ENCODE measurements at regions not wholly inside any gene's neighbourhood (a gene's known extent, or its start where the extent isn't known, plus 50 kb on each side); places are given as distances from the start of the nearest gene placed in this dataset.

GRCh38 chr2:82834893-82835292 lies 1624.2 kb downstream of the SUCLG1 start:
- H3K9me3 Mint-ChIP-seq = peaks cover 2% of the 10 kb centered on the region
- ChIA-PET CTCF (no interaction called here), POLR2A (no interaction called here)
- no peak overlapping the region for H3K4me3 Mint-ChIP-seq
- intact Hi-C loops (cut with micrococcal nuclease) = no loop called here
- no peaks in the 10 kb centered on the region for H3K4me1 Mint-ChIP-seq (ENCODE audit: low read depth)
- no peak for DNase-seq
- no peak overlapping the region for H3K27ac Mint-ChIP-seq
- H3K27me3 Mint-ChIP-seq = no peaks in the 10 kb centered on the region
- H3K36me3 Mint-ChIP-seq = no peaks in the 10 kb centered on the region

GRCh38 chr2:82827426-82827825 lies 1631.7 kb downstream of the SUCLG1 start:
- ChIA-PET POLR2A (no interaction called here), CTCF (no interaction called here)
- Mint-ChIP-seq H3K27ac (no peak overlapping the region), H3K9me3 (peaks cover 3% of the 10 kb centered on the region), H3K4me1 (ENCODE audit: low read depth) (no peaks in the 10 kb centered on the region), H3K4me3 (no peak overlapping the region), H3K36me3 (no peaks in the 10 kb centered on the region), H3K27me3 (no peaks in the 10 kb centered on the region)
- DNase-seq = no peak
- intact Hi-C loops (cut with micrococcal nuclease) = no loop called here

GRCh38 chr2:82826437-82826836 lies 1632.6 kb downstream of the SUCLG1 start:
- H3K27me3 Mint-ChIP-seq = no peaks in the 10 kb centered on the region
- POLR2A ChIA-PET = no interaction called here
- H3K4me3 Mint-ChIP-seq = no peak overlapping the region
- no peaks in the 10 kb centered on the region for H3K4me1 Mint-ChIP-seq (ENCODE audit: low read depth)
- CTCF ChIA-PET = no interaction called here
- peaks cover 3% of the 10 kb centered on the region for H3K9me3 Mint-ChIP-seq
- intact Hi-C loops (cut with micrococcal nuclease) = no loop called here
- H3K27ac Mint-ChIP-seq = no peak overlapping the region
- H3K36me3 Mint-ChIP-seq = no peaks in the 10 kb centered on the region
- DNase-seq = no peak

- no peaks in the 10 kb centered on the region for H3K27me3 Mint-ChIP-seq
- intact Hi-C loops (cut with micrococcal nuclease) = no loop called here
- H3K27ac Mint-ChIP-seq = no peak overlapping the region
- ChIA-PET CTCF (no interaction called here), POLR2A (no interaction called here)
- H3K9me3 Mint-ChIP-seq = peaks cover 3% of the 10 kb centered on the region
- no peak for DNase-seq
- no peaks in the 10 kb centered on the region for H3K4me1 Mint-ChIP-seq (ENCODE audit: low read depth)
- H3K4me3 Mint-ChIP-seq = no peak overlapping the region
- no peaks in the 10 kb centered on the region for H3K36me3 Mint-ChIP-seq
Measured at GRCh38 chr2:82825410-82826090, 1633.5 kb downstream of the SUCLG1 start.

- POLR2A ChIA-PET = no interaction called here
- Mint-ChIP-seq H3K27me3 (no peaks in the 10 kb centered on the region), H3K36me3 (no peaks in the 10 kb centered on the region), H3K4me1 (ENCODE audit: low read depth) (no peaks in the 10 kb centered on the region), H3K4me3 (no peak overlapping the region), H3K9me3 (peaks cover 14% of the 10 kb centered on the region), H3K27ac (no peak overlapping the region)
- DNase-seq = no peak
- CTCF ChIA-PET = no interaction called here
- intact Hi-C loops (cut with micrococcal nuclease) = no loop called here
Measured at GRCh38 chr2:82823892-82824291, 1635.2 kb downstream of the SUCLG1 start.

GRCh38 chr2:82819951-82820350 lies 1639.1 kb downstream of the SUCLG1 start:
- H3K27me3 Mint-ChIP-seq = no peaks in the 10 kb centered on the region
- no peak overlapping the region for H3K4me3 Mint-ChIP-seq
- intact Hi-C loops (cut with micrococcal nuclease) = no loop called here
- peaks cover 14% of the 10 kb centered on the region for H3K9me3 Mint-ChIP-seq
- H3K4me1 Mint-ChIP-seq (ENCODE audit: low read depth) = no peaks in the 10 kb centered on the region
- ChIA-PET POLR2A (no interaction called here), CTCF (no interaction called here)
- H3K36me3 Mint-ChIP-seq = no peaks in the 10 kb centered on the region
- H3K27ac Mint-ChIP-seq = no peak overlapping the region
- no peak for DNase-seq

GRCh38 chr2:82814146-82814545 lies 1644.9 kb downstream of the SUCLG1 start:
- H3K27ac Mint-ChIP-seq = no peak overlapping the region
- H3K36me3 Mint-ChIP-seq = no peaks in the 10 kb centered on the region
- peaks cover 4% of the 10 kb centered on the region for H3K9me3 Mint-ChIP-seq
- CTCF ChIA-PET = no interaction called here
- DNase-seq = no peak
- H3K4me3 Mint-ChIP-seq = no peak overlapping the region
- H3K4me1 Mint-ChIP-seq (ENCODE audit: low read depth) = no peaks in the 10 kb centered on the region
- POLR2A ChIA-PET = no interaction called here
- H3K27me3 Mint-ChIP-seq = no peaks in the 10 kb centered on the region
- intact Hi-C loops (cut with micrococcal nuclease) = no loop called here

GRCh38 chr2:82811946-82812345 lies 1647.1 kb downstream of the SUCLG1 start:
- no peak for DNase-seq
- Mint-ChIP-seq H3K27me3 (no peaks in the 10 kb centered on the region), H3K4me1 (ENCODE audit: low read depth) (no peaks in the 10 kb centered on the region), H3K4me3 (no peak overlapping the region), H3K9me3 (peaks cover 4% of the 10 kb centered on the region), H3K27ac (no peak overlapping the region), H3K36me3 (no peaks in the 10 kb centered on the region)
- intact Hi-C loops (cut with micrococcal nuclease) = no loop called here
- POLR2A ChIA-PET = no interaction called here
- CTCF ChIA-PET = no interaction called here

GRCh38 chr2:82803307-82803706 lies 1655.8 kb downstream of the SUCLG1 start:
- no peak overlapping the region for H3K4me3 Mint-ChIP-seq
- intact Hi-C loops (cut with micrococcal nuclease) = no loop called here
- no peaks in the 10 kb centered on the region for H3K4me1 Mint-ChIP-seq (ENCODE audit: low read depth)
- no peaks in the 10 kb centered on the region for H3K36me3 Mint-ChIP-seq
- H3K9me3 Mint-ChIP-seq = peaks cover 33% of the 10 kb centered on the region
- no peaks in the 10 kb centered on the region for H3K27me3 Mint-ChIP-seq
- ChIA-PET POLR2A (no interaction called here), CTCF (no interaction called here)
- no peak overlapping the region for H3K27ac Mint-ChIP-seq
- no peak for DNase-seq

- DNase-seq = no peak
- no peaks in the 10 kb centered on the region for H3K36me3 Mint-ChIP-seq
- H3K27ac Mint-ChIP-seq = no peak overlapping the region
- no peak overlapping the region for H3K4me3 Mint-ChIP-seq
- peaks cover 8% of the 10 kb centered on the region for H3K9me3 Mint-ChIP-seq
- POLR2A ChIA-PET = no interaction called here
- H3K27me3 Mint-ChIP-seq = no peaks in the 10 kb centered on the region
- intact Hi-C loops (cut with micrococcal nuclease) = no loop called here
- CTCF ChIA-PET = no interaction called here
- H3K4me1 Mint-ChIP-seq (ENCODE audit: low read depth) = no peaks in the 10 kb centered on the region
Measured at GRCh38 chr2:82797469-82797868, 1661.6 kb downstream of the SUCLG1 start.

GRCh38 chr2:82796132-82796531 lies 1662.9 kb downstream of the SUCLG1 start:
- intact Hi-C loops (cut with micrococcal nuclease) = no loop called here
- Mint-ChIP-seq H3K4me3 (no peak overlapping the region), H3K36me3 (no peaks in the 10 kb centered on the region), H3K27ac (no peak overlapping the region), H3K4me1 (ENCODE audit: low read depth) (no peaks in the 10 kb centered on the region), H3K9me3 (peaks cover 8% of the 10 kb centered on the region), H3K27me3 (no peaks in the 10 kb centered on the region)
- CTCF ChIA-PET = no interaction called here
- POLR2A ChIA-PET = no interaction called here
- no peak for DNase-seq

- H3K36me3 Mint-ChIP-seq = no peaks in the 10 kb centered on the region
- H3K27me3 Mint-ChIP-seq = no peaks in the 10 kb centered on the region
- intact Hi-C loops (cut with micrococcal nuclease) = no loop called here
- H3K4me3 Mint-ChIP-seq = no peak overlapping the region
- DNase-seq = no peak
- CTCF ChIA-PET = no interaction called here
- no peak overlapping the region for H3K27ac Mint-ChIP-seq
- peaks cover 6% of the 10 kb centered on the region for H3K9me3 Mint-ChIP-seq
- POLR2A ChIA-PET = no interaction called here
- H3K4me1 Mint-ChIP-seq (ENCODE audit: low read depth) = no peaks in the 10 kb centered on the region
Measured at GRCh38 chr2:82795446-82795845, 1663.6 kb downstream of the SUCLG1 start.

GRCh38 chr2:82793711-82794435 lies 1665.2 kb downstream of the SUCLG1 start:
- Mint-ChIP-seq H3K27me3 (no peaks in the 10 kb centered on the region), H3K4me1 (ENCODE audit: low read depth) (no peaks in the 10 kb centered on the region), H3K27ac (no peak overlapping the region), H3K4me3 (no peak overlapping the region), H3K36me3 (no peaks in the 10 kb centered on the region), H3K9me3 (peaks cover 8% of the 10 kb centered on the region)
- CTCF ChIA-PET = no interaction called here
- intact Hi-C loops (cut with micrococcal nuclease) = no loop called here
- POLR2A ChIA-PET = no interaction called here
- no peak for DNase-seq

Measured in activated CD4-positive, alpha-beta memory T cell treated with anti-CD3 and anti-CD28 coated beads for 36 hours (primary cell).